H1 (cell line): ENCODE measurements at regions not wholly inside any gene's neighbourhood (a gene's known extent, or its start where the extent isn't known, plus 50 kb on each side); places are given as distances from the start of the nearest gene placed in this dataset.

Experiments used
- CTCF ChIA-PET: fragments of 300-600 bp; sonication (Branson Sonifier 250); formaldehyde crosslinking; loops from one replicate; lab custom pipeline; 2021; ENCODE audit not compliant: partially characterized antibody; lab: Charles Lee
- POLR2A ChIA-PET: fragments of 300-600 bp; sonication (Branson Sonifier 250); formaldehyde crosslinking; loops from one replicate; lab custom pipeline; 2021; ENCODE audit warnings: inconsistent platforms; ENCODE audit not compliant: partially characterized antibody; lab: Charles Lee
- DNase-seq, 2 experiments: peaks; one replicate each; pipeline versions ENCODE4 v3.0.0 to v3.0.0-alpha.2; 2010 to 2022; ENCODE audit warnings: low spot score in 2 of 2, low read depth in 1 of 2, mixed read lengths in 1 of 2
- FAIRE-seq: peaks from 2 replicates; lab custom pipeline; 2011; peaks lifted over from hg19 to GRCh38; lab: Jason Lieb, UNC
- H2AFZ ChIP-seq: 2 replicates; pipeline ENCODE4 v1.8.1; 2012; ENCODE audit warnings: low read length, inconsistent platforms
- H2AK5ac ChIP-seq: 2 replicates; pipeline ENCODE4 v1.6.1; 2013; ENCODE audit warnings: low read depth, low read length
- H2BK120ac ChIP-seq: replicated peaks from 2 replicates; pipeline ENCODE3; 2013; ENCODE audit warnings: low read depth, low read length, inconsistent platforms
- H2BK12ac ChIP-seq: 2 replicates; pipeline ENCODE4 v1.6.1; 2013; ENCODE audit warnings: low read depth, low read length
- H2BK15ac ChIP-seq: 2 replicates; pipeline ENCODE4 v1.6.1; 2013; ENCODE audit warnings: low read length
- H2BK20ac ChIP-seq: 2 replicates; pipeline ENCODE4 v1.6.1; 2013; ENCODE audit warnings: low read length
- H2BK5ac ChIP-seq: 2 replicates; pipeline ENCODE4 v1.6.1; 2013; ENCODE audit warnings: low read depth, low read length
- H3K14ac ChIP-seq: 2 replicates; pipeline ENCODE4 v1.6.1; 2013; ENCODE audit warnings: inconsistent platforms; ENCODE audit not compliant: insufficient read length
- H3K18ac ChIP-seq: 2 replicates; pipeline ENCODE4 v1.6.1; 2013; ENCODE audit warnings: low read length; ENCODE audit errors: extremely low read depth
- H3K23ac ChIP-seq: 2 replicates; pipeline ENCODE4 v1.6.1; 2013; ENCODE audit warnings: inconsistent platforms; ENCODE audit not compliant: insufficient read length
- H3K23me2 ChIP-seq: 2 replicates; pipeline ENCODE4 v1.6.1; 2013; ENCODE audit warnings: low read depth, low read length
- H3K27ac ChIP-seq: 2 replicates; pipeline ENCODE4 v1.6.1; 2011; ENCODE audit warnings: low read depth, low read length, inconsistent platforms
- H3K27me3 ChIP-seq, 4 experiments: replicated peaks in 1 of 4; 1 replicate in 1 of 4; 2 replicates in 3 of 4; pipeline versions ENCODE4 v1.6.1 to v1.8.1; 2011 to 2013; ENCODE audit warnings: low read length in 3 of 4, mild to moderate bottlenecking in 3 of 4, inconsistent platforms in 2 of 4, mixed read lengths in 2 of 4, moderate library complexity in 1 of 4; ENCODE audit not compliant: control insufficient read depth in 3 of 4, insufficient read depth in 3 of 4; ENCODE audit errors: extremely low read depth in 1 of 4
- H3K36me3 ChIP-seq, 4 experiments: 2 replicates each; pipeline versions ENCODE4 v1.6.1 to v1.8.1; 2011 to 2013; ENCODE audit warnings: mild to moderate bottlenecking in 4 of 4, low read length in 3 of 4, moderate library complexity in 2 of 4, control low read depth in 1 of 4, inconsistent platforms in 1 of 4; ENCODE audit not compliant: insufficient read depth in 4 of 4, control insufficient read depth in 2 of 4
- H3K4ac ChIP-seq: replicated peaks from 2 replicates; pipeline ENCODE3; 2013; ENCODE audit warnings: low read length, low read depth, mixed read lengths, inconsistent platforms; ENCODE audit not compliant: insufficient read length
- H3K4me1 ChIP-seq, 4 experiments: replicated peaks in 1 of 4; 1 replicate in 1 of 4; 2 replicates in 3 of 4; pipeline versions ENCODE4 v1.6.1 to v1.8.1; 2011 to 2013; ENCODE audit warnings: low read length in 3 of 4, inconsistent platforms in 2 of 4, mixed read lengths in 1 of 4; ENCODE audit not compliant: insufficient read depth in 4 of 4, control insufficient read depth in 3 of 4
- H3K4me2 ChIP-seq, 2 experiments: 2 replicates each; pipeline versions ENCODE4 v1.6.1 to v1.8.1; 2011 to 2013; ENCODE audit warnings: low read depth in 2 of 2, low read length in 2 of 2, control low read depth in 1 of 2, inconsistent platforms in 1 of 2, mild to moderate bottlenecking in 1 of 2; ENCODE audit not compliant: insufficient read depth in 1 of 2
- H3K4me3 ChIP-seq, 4 experiments: fragments of 200-600, 300-600 bp in 1 of 4; sonication (generic), shearing (Covaris generic), sonication (Bioruptor Twin) in 1 of 4; 2 replicates each; pipeline versions ENCODE4 v1.5.1 to v1.8.1; 2011 to 2016; ENCODE audit warnings: low read length in 4 of 4, low read depth in 3 of 4, control low read depth in 2 of 4, inconsistent platforms in 2 of 4, mild to moderate bottlenecking in 2 of 4, mixed read lengths in 1 of 4, moderate library complexity in 1 of 4; ENCODE audit not compliant: insufficient read depth in 2 of 4; ENCODE audit errors: extremely low read depth in 1 of 4
- H3K56ac ChIP-seq: replicated peaks from 2 replicates; pipeline ENCODE3; 2013; ENCODE audit warnings: low read depth, mild to moderate bottlenecking, mixed read lengths, low read length, inconsistent platforms; ENCODE audit not compliant: insufficient read length
- H3K79me1 ChIP-seq: 2 replicates; pipeline ENCODE4 v1.6.1; 2013; ENCODE audit warnings: low read depth, low read length, control low read depth
- H3K79me2 ChIP-seq, 2 experiments: 2 replicates each; pipeline versions ENCODE4 v1.6.1 to v1.8.1; 2012 to 2013; ENCODE audit warnings: low read length in 2 of 2, mild to moderate bottlenecking in 2 of 2, inconsistent platforms in 1 of 2; ENCODE audit not compliant: insufficient read depth in 2 of 2, control insufficient read depth in 1 of 2
- H3K9ac ChIP-seq, 4 experiments: replicated peaks in 1 of 4; 1 replicate in 1 of 4; 2 replicates in 3 of 4; pipeline versions ENCODE4 v1.6.1 to v1.8.1; 2011 to 2013; ENCODE audit warnings: low read depth in 3 of 4, low read length in 3 of 4, control low read depth in 2 of 4, mild to moderate bottlenecking in 2 of 4, moderate library complexity in 2 of 4, inconsistent platforms in 1 of 4; ENCODE audit errors: extremely low read depth in 1 of 4
- H3K9me3 ChIP-seq, 2 experiments: 2 replicates each; pipeline versions ENCODE4 v1.6.1 to v1.8.1; 2012 to 2013; ENCODE audit warnings: mild to moderate bottlenecking in 2 of 2, moderate library complexity in 2 of 2, control low read depth in 1 of 2, inconsistent platforms in 1 of 2, low read depth in 1 of 2, low read length in 1 of 2, mixed read lengths in 1 of 2; ENCODE audit not compliant: insufficient read depth in 2 of 2
- H4K20me1 ChIP-seq, 2 experiments: replicated peaks in 1 of 2; 2 replicates each; pipeline versions ENCODE3 to v1.8.1; 2011 to 2013; ENCODE audit warnings: inconsistent platforms in 2 of 2, low read length in 2 of 2, mild to moderate bottlenecking in 1 of 2; ENCODE audit not compliant: insufficient read depth in 2 of 2, control insufficient read depth in 1 of 2
- H4K5ac ChIP-seq: 2 replicates; pipeline ENCODE4 v1.6.1; 2013; ENCODE audit warnings: low read length, low read depth, mixed read lengths, inconsistent platforms; ENCODE audit not compliant: insufficient read length
- H4K8ac ChIP-seq: 2 replicates; pipeline ENCODE4 v1.8.0; 2013; ENCODE audit warnings: mild to moderate bottlenecking, moderate library complexity, low read length, inconsistent platforms; ENCODE audit not compliant: insufficient read depth; ENCODE audit errors: extremely low read depth
- H4K91ac ChIP-seq: replicated peaks from 2 replicates; pipeline ENCODE3; 2013; ENCODE audit warnings: low read length, mixed read lengths, inconsistent platforms; ENCODE audit not compliant: insufficient read length
- MAFK ChIP-seq: IDR thresholded peaks from 2 replicates; pipeline ENCODE4 v1.6.1; 2012; ENCODE audit warnings: low read depth, mild to moderate bottlenecking, improper control_type of control experiment, low read length
- RNF2 ChIP-seq: fragments of 200-900, 300-1000 bp; sonication (generic); IDR thresholded peaks from 2 replicates; pipeline ENCODE4 v1.7.1; 2016; ENCODE audit warnings: borderline replicate concordance, low read depth, mild to moderate bottlenecking, antibody characterized with exemption, low read length; ENCODE audit not compliant: poor library complexity, severe bottlenecking; ENCODE audit errors: missing control alignments
- SIRT6 ChIP-seq: IDR thresholded peaks from one replicate; pipeline ENCODE4 v1.7.1; 2012; ENCODE audit warnings: low read length, inconsistent platforms
- TAF1 ChIP-seq: IDR thresholded peaks from 2 replicates; pipeline ENCODE4 v1.6.1; 2011; ENCODE audit warnings: mild to moderate bottlenecking, low read depth, low read length
- TAF7 ChIP-seq: optimal IDR thresholded peaks from 2 replicates; pipeline ENCODE3; 2011; ENCODE audit warnings: low read depth, mild to moderate bottlenecking, inconsistent platforms, low read length, moderate library complexity, borderline replicate concordance
- WGBS, 2 experiments: shearing (Covaris generic) in 1 of 2; methylation state at CpG; one replicate each; pipeline versions ENCODE4 v1.1.6 to v1.1.7; 2013 to 2015; ENCODE audit warnings: low lambda C conversion rate in 2 of 2, mixed read lengths in 2 of 2, inconsistent platforms in 1 of 2, low coverage in 1 of 2, missing lambda C conversion rate in 1 of 2; ENCODE audit not compliant: insufficient replicate concordance in 2 of 2, insufficient coverage in 1 of 2, insufficient read length in 1 of 2; ENCODE audit errors: extremely low coverage in 1 of 2, missing lambda C conversion rate in 1 of 2; 5-methylcytosine and 5-hydroxymethylcytosine counted together
- TF ChIP-seq, protein P1 (sequence below): IDR thresholded peaks from 2 replicates; pipeline ENCODE4 v1.6.1; 2012; ENCODE audit warnings: low read length, inconsistent platforms
- TF ChIP-seq, protein P2 (sequence below), 3 experiments: IDR thresholded peaks; 1 replicate in 2 of 3; 2 replicates in 1 of 3; pipeline versions ENCODE4 v1.5.1 to v1.6.1; 2011; ENCODE audit warnings: low read length in 3 of 3, mild to moderate bottlenecking in 3 of 3, inconsistent platforms in 2 of 3, low read depth in 1 of 3, moderate library complexity in 1 of 3; ENCODE audit not compliant: insufficient read depth in 1 of 3; ENCODE audit errors: control extremely low read depth in 1 of 3

DNA sequence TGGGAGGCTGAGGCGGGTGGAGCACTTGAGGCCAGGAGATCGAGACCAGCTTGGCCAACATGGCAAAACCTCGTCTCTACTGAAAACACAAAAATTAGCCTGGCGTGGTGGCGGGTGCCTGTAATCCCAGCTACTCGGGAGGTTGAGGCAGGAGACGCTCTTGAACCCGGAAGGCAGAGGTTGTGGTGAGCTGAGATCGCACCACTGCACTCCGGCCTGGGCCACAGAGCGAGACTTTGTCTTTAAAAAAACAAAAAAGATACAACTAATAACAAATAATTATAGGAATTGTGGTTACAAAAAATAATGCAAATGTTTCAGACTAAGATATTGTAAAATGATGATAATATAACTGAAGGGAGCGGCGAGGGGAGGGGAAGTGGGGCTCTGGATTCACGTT lies 90.3 kb upstream of the RTL6 start:
- Histone ChIP-seq H2BK12ac (no peak overlapping the region), H3K9ac (no peak overlapping the region), H2BK15ac (no peak overlapping the region), H3K4me1 (no peaks in the 10 kb centered on the region), H2BK20ac (no peak overlapping the region), H3K23me2 (no peaks in the 10 kb centered on the region), H3K9me3 (peaks cover 6 to 13% of the 10 kb centered on the region in 2 experiments; a peak in 1 of 4 replicates), H4K8ac (no peak overlapping the region; the same call in 1 of the 2 replicates), H2AFZ (no peak overlapping the region), H3K79me1 (no peaks in the 10 kb centered on the region), H3K27ac (no peak overlapping the region), H3K4me3 (no peak overlapping the region), H2BK5ac (no peak overlapping the region), H3K23ac (no peak overlapping the region), H3K4me2 (no peak overlapping the region), H4K5ac (no peak overlapping the region), H2BK120ac (no peak overlapping the region), H4K91ac (no peak overlapping the region)
- CTCF ChIA-PET: interaction anchor here (0.7 to 1.2 kb wide), 2 partner anchors 35 to 39 kb away, joined by 3 read pairs; no protein-coding TSS in a partner anchor
- 93% methylated on average over 14 of the region's 14 CpGs; no CpG with 5 or more reads in 1 of the 2 experiments for WGBS, 2 experiments
- POLR2A ChIA-PET: no interaction called here
- DNase-seq: no peak
- TF ChIP-seq, protein P1, sequence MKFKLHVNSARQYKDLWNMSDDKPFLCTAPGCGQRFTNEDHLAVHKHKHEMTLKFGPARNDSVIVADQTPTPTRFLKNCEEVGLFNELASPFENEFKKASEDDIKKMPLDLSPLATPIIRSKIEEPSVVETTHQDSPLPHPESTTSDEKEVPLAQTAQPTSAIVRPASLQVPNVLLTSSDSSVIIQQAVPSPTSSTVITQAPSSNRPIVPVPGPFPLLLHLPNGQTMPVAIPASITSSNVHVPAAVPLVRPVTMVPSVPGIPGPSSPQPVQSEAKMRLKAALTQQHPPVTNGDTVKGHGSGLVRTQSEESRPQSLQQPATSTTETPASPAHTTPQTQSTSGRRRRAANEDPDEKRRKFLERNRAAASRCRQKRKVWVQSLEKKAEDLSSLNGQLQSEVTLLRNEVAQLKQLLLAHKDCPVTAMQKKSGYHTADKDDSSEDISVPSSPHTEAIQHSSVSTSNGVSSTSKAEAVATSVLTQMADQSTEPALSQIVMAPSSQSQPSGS: no peak
- TF ChIP-seq MAFK: no peak
- TF ChIP-seq, protein P2, sequence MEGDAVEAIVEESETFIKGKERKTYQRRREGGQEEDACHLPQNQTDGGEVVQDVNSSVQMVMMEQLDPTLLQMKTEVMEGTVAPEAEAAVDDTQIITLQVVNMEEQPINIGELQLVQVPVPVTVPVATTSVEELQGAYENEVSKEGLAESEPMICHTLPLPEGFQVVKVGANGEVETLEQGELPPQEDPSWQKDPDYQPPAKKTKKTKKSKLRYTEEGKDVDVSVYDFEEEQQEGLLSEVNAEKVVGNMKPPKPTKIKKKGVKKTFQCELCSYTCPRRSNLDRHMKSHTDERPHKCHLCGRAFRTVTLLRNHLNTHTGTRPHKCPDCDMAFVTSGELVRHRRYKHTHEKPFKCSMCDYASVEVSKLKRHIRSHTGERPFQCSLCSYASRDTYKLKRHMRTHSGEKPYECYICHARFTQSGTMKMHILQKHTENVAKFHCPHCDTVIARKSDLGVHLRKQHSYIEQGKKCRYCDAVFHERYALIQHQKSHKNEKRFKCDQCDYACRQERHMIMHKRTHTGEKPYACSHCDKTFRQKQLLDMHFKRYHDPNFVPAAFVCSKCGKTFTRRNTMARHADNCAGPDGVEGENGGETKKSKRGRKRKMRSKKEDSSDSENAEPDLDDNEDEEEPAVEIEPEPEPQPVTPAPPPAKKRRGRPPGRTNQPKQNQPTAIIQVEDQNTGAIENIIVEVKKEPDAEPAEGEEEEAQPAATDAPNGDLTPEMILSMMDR (IDR thresholded peaks at IDR 0.05; ENCODE audit: control extremely low read depth in 1 of 3, insufficient read depth in 1 of 3, low read depth in 1 of 3, low read length in 3 of 3): no peak
- no peak for TF ChIP-seq SIRT6
- no peak for TF ChIP-seq TAF1
- no peak for TF ChIP-seq TAF7
- TF ChIP-seq RNF2: no peak
- TF ChIP-seq, all 59 proteins: peak for 0
- no peaks in the 10 kb centered on the region; a peak in 1 of 7 replicates for H3K27me3 ChIP-seq
- no peaks in the 10 kb centered on the region for H3K36me3 ChIP-seq
- H4K20me1 ChIP-seq: no peaks in the 10 kb centered on the region
- no peak for FAIRE-seq
- H3K18ac ChIP-seq: no peak overlapping the region
- H3K4ac ChIP-seq: no peak overlapping the region
- no peak overlapping the region for H3K56ac ChIP-seq
- no peaks in the 10 kb centered on the region for H3K79me2 ChIP-seq
- H3K14ac ChIP-seq: no peak overlapping the region
- no peak overlapping the region for H2AK5ac ChIP-seq
